ENCODE measurements at regions not wholly inside any gene's neighbourhood (a gene's known extent, or its start where the extent isn't known, plus 50 kb on each side); places are given as distances from the start of the nearest gene placed in this dataset.

DNA sequence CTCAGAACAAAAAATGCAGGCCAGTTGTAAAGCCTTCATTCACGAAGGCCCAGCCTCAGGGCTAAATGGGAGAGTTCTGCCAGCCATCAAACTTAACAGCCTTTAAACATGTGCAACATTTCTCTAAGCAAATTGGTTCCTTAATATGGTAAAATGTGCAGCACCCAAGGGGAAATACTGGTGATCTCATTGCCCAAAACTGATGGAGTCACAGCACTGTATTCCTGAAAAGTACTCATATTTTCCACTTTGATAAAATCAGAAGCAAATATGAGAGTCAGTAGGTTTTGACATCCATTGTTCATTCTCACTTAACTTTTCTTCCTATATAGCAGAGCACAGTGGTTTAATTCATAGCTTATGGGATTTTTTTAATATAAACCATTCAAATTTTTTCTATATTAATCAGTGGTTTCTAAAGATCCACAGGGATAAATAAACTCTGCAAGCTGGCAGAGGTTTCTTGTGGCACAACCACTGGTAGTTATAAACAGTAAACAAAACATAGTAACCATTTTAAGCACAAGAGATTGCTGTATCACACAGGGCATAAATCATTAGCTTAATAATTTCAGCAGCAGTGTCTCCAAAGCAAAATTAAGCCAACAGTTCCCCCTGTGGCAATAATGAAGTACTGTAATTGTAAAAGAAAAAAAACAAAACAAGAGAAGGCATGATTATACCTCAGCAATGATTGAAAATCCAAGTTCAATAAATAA lies 106.9 kb upstream of the LYPLAL1 start (continued):
- TF ChIP-seq, protein P1, sequence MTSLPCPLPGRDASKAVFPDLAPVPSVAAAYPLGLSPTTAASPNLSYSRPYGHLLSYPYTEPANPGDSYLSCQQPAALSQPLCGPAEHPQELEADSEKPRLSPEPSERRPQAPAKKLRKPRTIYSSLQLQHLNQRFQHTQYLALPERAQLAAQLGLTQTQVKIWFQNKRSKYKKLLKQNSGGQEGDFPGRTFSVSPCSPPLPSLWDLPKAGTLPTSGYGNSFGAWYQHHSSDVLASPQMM (CRISPR knock-in tag; IDR thresholded peaks at IDR 0.05): no peak
- no peak for TF ChIP-seq PHF20 (IDR thresholded peaks at IDR 0.05; ENCODE audit: partially characterized antibody)
- TF ChIP-seq, protein P2, sequence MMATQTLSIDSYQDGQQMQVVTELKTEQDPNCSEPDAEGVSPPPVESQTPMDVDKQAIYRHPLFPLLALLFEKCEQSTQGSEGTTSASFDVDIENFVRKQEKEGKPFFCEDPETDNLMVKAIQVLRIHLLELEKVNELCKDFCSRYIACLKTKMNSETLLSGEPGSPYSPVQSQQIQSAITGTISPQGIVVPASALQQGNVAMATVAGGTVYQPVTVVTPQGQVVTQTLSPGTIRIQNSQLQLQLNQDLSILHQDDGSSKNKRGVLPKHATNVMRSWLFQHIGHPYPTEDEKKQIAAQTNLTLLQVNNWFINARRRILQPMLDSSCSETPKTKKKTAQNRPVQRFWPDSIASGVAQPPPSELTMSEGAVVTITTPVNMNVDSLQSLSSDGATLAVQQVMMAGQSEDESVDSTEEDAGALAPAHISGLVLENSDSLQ (IDR thresholded peaks at IDR 0.05): 0 out of 2 replicates have a peak, but pooled peaks have one; percentile 27
- TF ChIP-seq RAD21 (CRISPR knock-in tag; conservative IDR thresholded peaks at IDR 0.05 in 1 of 2, IDR thresholded peaks at IDR 0.05 in 1 of 2): peak; percentile 41 to 53; a peak in 3 of 4 replicates
- TF ChIP-seq, protein P3, sequence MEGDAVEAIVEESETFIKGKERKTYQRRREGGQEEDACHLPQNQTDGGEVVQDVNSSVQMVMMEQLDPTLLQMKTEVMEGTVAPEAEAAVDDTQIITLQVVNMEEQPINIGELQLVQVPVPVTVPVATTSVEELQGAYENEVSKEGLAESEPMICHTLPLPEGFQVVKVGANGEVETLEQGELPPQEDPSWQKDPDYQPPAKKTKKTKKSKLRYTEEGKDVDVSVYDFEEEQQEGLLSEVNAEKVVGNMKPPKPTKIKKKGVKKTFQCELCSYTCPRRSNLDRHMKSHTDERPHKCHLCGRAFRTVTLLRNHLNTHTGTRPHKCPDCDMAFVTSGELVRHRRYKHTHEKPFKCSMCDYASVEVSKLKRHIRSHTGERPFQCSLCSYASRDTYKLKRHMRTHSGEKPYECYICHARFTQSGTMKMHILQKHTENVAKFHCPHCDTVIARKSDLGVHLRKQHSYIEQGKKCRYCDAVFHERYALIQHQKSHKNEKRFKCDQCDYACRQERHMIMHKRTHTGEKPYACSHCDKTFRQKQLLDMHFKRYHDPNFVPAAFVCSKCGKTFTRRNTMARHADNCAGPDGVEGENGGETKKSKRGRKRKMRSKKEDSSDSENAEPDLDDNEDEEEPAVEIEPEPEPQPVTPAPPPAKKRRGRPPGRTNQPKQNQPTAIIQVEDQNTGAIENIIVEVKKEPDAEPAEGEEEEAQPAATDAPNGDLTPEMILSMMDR (IDR thresholded peaks at IDR 0.05 in 2 of 3, conservative IDR thresholded peaks at IDR 0.05 in 1 of 3; ENCODE audit: insufficient read depth in 2 of 3, low read depth in 1 of 3, low read length in 3 of 3): peak; percentile 24 to 38 (median 27); a peak in 3 of 6 replicates
- TF ChIP-seq KLF13 (tag; IDR thresholded peaks at IDR 0.05; ENCODE audit: borderline replicate concordance, low read depth): no peak
- no peak for TF ChIP-seq ARID1B (IDR thresholded peaks at IDR 0.05)
- TF ChIP-seq, protein P4, sequence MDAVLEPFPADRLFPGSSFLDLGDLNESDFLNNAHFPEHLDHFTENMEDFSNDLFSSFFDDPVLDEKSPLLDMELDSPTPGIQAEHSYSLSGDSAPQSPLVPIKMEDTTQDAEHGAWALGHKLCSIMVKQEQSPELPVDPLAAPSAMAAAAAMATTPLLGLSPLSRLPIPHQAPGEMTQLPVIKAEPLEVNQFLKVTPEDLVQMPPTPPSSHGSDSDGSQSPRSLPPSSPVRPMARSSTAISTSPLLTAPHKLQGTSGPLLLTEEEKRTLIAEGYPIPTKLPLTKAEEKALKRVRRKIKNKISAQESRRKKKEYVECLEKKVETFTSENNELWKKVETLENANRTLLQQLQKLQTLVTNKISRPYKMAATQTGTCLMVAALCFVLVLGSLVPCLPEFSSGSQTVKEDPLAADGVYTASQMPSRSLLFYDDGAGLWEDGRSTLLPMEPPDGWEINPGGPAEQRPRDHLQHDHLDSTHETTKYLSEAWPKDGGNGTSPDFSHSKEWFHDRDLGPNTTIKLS (IDR thresholded peaks at IDR 0.05; ENCODE audit: borderline replicate concordance, low read depth): no peak
- TF ChIP-seq PHF8 (IDR thresholded peaks at IDR 0.05; ENCODE audit: borderline replicate concordance, low read length): no peak
- TF ChIP-seq MXI1 (IDR thresholded peaks at IDR 0.05; ENCODE audit: low read depth, low read length): no peak
- no peak for TF ChIP-seq PRMT5 (CRISPR knock-in tag; IDR thresholded peaks at IDR 0.05)
- no peak for TF ChIP-seq NFE2 (IDR thresholded peaks at IDR 0.05; ENCODE audit: low read depth)
- TF ChIP-seq CREBBP (IDR thresholded peaks at IDR 0.05; ENCODE audit: low read depth, low read length): no peak
- TF ChIP-seq, protein P5, sequence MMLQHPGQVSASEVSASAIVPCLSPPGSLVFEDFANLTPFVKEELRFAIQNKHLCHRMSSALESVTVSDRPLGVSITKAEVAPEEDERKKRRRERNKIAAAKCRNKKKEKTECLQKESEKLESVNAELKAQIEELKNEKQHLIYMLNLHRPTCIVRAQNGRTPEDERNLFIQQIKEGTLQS (IDR thresholded peaks at IDR 0.05): peak; percentile 50; the same call in 1 of the 2 replicates
- TF ChIP-seq, protein P5 (CRISPR knock-in tag; conservative IDR thresholded peaks at IDR 0.05): no peak
- no peak for TF ChIP-seq ZNF699 (CRISPR knock-in tag; IDR thresholded peaks at IDR 0.05; ENCODE audit: insufficient replicate concordance)
- TF ChIP-seq COPS2 (conservative IDR thresholded peaks at IDR 0.05): no peak
- no peak for TF ChIP-seq CC2D1A (IDR thresholded peaks at IDR 0.05)
